ENCODE measurements at regions not wholly inside any gene's neighbourhood (a gene's known extent, or its start where the extent isn't known, plus 50 kb on each side); places are given as distances from the start of the nearest gene placed in this dataset.

- Histone ChIP-seq H3K9me3 (ENCODE audit: control insufficient read depth, insufficient read depth, low read depth, low read length) (no peaks in the 10 kb centered on the region), H3K36me3 (ENCODE audit: control insufficient read depth, insufficient read depth, low read length) (no peaks in the 10 kb centered on the region), H3K27ac (ENCODE audit: insufficient read depth, low read length) (no peak overlapping the region), H3K79me2 (ENCODE audit: control insufficient read depth, insufficient read depth, low read length) (no peaks in the 10 kb centered on the region), H4K20me1 (ENCODE audit: control insufficient read depth, extremely low read depth, insufficient read depth, low read length) (no peaks in the 10 kb centered on the region), H3K9ac (ENCODE audit: insufficient read depth, low read length) (no peak overlapping the region), H3K27me3 (ENCODE audit: control insufficient read depth, insufficient read depth, low read length) (no peaks in the 10 kb centered on the region), H3K4me3 (replicated peaks in 1 of 4; ENCODE audit: control extremely low read depth in 1 of 4, insufficient read depth in 1 of 4, low read depth in 3 of 4, low read length in 4 of 4) (no peak overlapping the region), H3K4me2 (ENCODE audit: extremely low read depth, insufficient read depth, low read length) (no peak overlapping the region), H2AFZ (ENCODE audit: low read length) (no peak overlapping the region), H3K4me1 (ENCODE audit: control insufficient read depth, extremely low read depth, insufficient read depth, low read length) (no peaks in the 10 kb centered on the region)
- TF ChIP-seq EZH2 (IDR thresholded peaks at IDR 0.05; ENCODE audit: low read length, missing control alignments) (no peak), CTCF (conservative IDR thresholded peaks at IDR 0.05 in 1 of 2, IDR thresholded peaks at IDR 0.05 in 1 of 2; ENCODE audit: low read depth in 1 of 2, low read length in 2 of 2) (no peak)
- no peak for DNase-seq (ENCODE audit: low read depth in 2 of 2)
Observed at GRCh38 chr1:5271264-5271663, 616.9 kb downstream of the AJAP1 start.

- Histone ChIP-seq H3K4me1 (ENCODE audit: control insufficient read depth, extremely low read depth, insufficient read depth, low read length) (no peaks in the 10 kb centered on the region), H3K27me3 (ENCODE audit: control insufficient read depth, insufficient read depth, low read length) (no peaks in the 10 kb centered on the region), H4K20me1 (ENCODE audit: control insufficient read depth, extremely low read depth, insufficient read depth, low read length) (no peaks in the 10 kb centered on the region), H2AFZ (ENCODE audit: low read length) (no peak overlapping the region), H3K4me2 (ENCODE audit: extremely low read depth, insufficient read depth, low read length) (no peak overlapping the region), H3K36me3 (ENCODE audit: control insufficient read depth, insufficient read depth, low read length) (no peaks in the 10 kb centered on the region), H3K9me3 (ENCODE audit: control insufficient read depth, insufficient read depth, low read depth, low read length) (no peaks in the 10 kb centered on the region), H3K79me2 (ENCODE audit: control insufficient read depth, insufficient read depth, low read length) (no peaks in the 10 kb centered on the region), H3K4me3 (replicated peaks in 1 of 4; ENCODE audit: control extremely low read depth in 1 of 4, insufficient read depth in 1 of 4, low read depth in 3 of 4, low read length in 4 of 4) (no peak overlapping the region), H3K27ac (ENCODE audit: insufficient read depth, low read length) (no peak overlapping the region), H3K9ac (ENCODE audit: insufficient read depth, low read length) (no peak overlapping the region)
- no peak for DNase-seq (ENCODE audit: low read depth in 2 of 2)
- TF ChIP-seq EZH2 (IDR thresholded peaks at IDR 0.05; ENCODE audit: low read length, missing control alignments) (no peak), CTCF (conservative IDR thresholded peaks at IDR 0.05 in 1 of 2, IDR thresholded peaks at IDR 0.05 in 1 of 2; ENCODE audit: low read depth in 1 of 2, low read length in 2 of 2) (no peak)
Observed at GRCh38 chr1:5269901-5270300, 615.5 kb downstream of the AJAP1 start.

- Histone ChIP-seq H3K36me3 (ENCODE audit: control insufficient read depth, insufficient read depth, low read length) (no peaks in the 10 kb centered on the region), H3K27me3 (ENCODE audit: control insufficient read depth, insufficient read depth, low read length) (no peaks in the 10 kb centered on the region), H3K9me3 (ENCODE audit: control insufficient read depth, insufficient read depth, low read depth, low read length) (no peaks in the 10 kb centered on the region), H3K27ac (ENCODE audit: insufficient read depth, low read length) (no peak overlapping the region), H3K4me2 (ENCODE audit: extremely low read depth, insufficient read depth, low read length) (no peak overlapping the region), H4K20me1 (ENCODE audit: control insufficient read depth, extremely low read depth, insufficient read depth, low read length) (no peaks in the 10 kb centered on the region), H2AFZ (ENCODE audit: low read length) (no peak overlapping the region), H3K9ac (ENCODE audit: insufficient read depth, low read length) (no peak overlapping the region), H3K79me2 (ENCODE audit: control insufficient read depth, insufficient read depth, low read length) (no peaks in the 10 kb centered on the region), H3K4me3 (replicated peaks in 1 of 4; ENCODE audit: control extremely low read depth in 1 of 4, insufficient read depth in 1 of 4, low read depth in 3 of 4, low read length in 4 of 4) (no peak overlapping the region), H3K4me1 (ENCODE audit: control insufficient read depth, extremely low read depth, insufficient read depth, low read length) (no peaks in the 10 kb centered on the region)
- no peak for TF ChIP-seq EZH2 (IDR thresholded peaks at IDR 0.05; ENCODE audit: low read length, missing control alignments)
- no peak for TF ChIP-seq CTCF (conservative IDR thresholded peaks at IDR 0.05 in 1 of 2, IDR thresholded peaks at IDR 0.05 in 1 of 2; ENCODE audit: low read depth in 1 of 2, low read length in 2 of 2)
- no peak for DNase-seq (ENCODE audit: low read depth in 2 of 2)
Observed at GRCh38 chr1:5267603-5268235, 613.3 kb downstream of the AJAP1 start.

Measured in fibroblast of lung (primary cell).